EL (cell line): ENCODE measurements at regions not wholly inside any gene's neighbourhood (a gene's known extent, or its start where the extent isn't known, plus 50 kb on each side); places are given as distances from the start of the nearest gene placed in this dataset.

Source experiments
- DNase-seq: peaks from one replicate; pipeline ENCODE4 v3.0.0-alpha.2; 2016

DNA sequence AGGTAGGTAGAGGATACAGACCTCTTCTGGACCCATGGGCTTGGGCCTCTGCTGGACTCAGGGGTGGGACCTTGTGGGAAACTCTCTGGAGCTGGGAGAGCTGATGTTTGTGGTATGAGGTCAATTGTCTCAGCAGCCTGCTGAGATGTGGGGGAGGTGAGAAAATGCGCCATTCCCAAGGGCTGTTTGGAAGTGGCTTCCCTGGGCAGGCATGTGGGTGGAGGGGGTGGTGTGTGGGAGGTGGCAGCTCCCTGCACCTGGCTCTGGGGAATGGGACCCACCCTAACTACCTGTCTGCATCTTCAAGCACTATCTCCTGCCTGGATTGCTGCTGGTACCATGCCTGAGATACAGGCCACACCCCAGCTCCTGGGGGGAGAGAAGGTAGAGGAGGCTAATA, 97.4 kb upstream of the THY1 start:
- no peak for DNase-seq

DNA sequence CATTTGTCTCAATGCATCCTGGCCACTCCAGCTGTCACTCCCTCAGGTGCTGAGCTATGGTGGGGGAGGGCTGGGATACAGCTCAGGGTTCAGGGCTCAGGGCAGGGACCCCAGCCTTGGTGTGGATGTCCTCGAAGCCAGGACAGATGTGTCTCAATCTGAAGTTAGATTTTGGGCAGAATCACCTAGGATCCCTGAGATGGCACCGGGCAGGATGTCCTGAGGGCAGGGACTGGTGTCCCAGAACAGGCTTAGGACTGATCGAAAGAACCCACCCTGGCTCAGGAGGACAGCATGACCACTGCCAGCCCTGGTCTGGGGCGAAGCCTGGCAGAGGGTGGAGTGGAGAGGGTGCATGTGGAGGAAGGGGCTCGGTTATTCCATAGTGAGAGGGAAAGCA, 96.8 kb upstream of the THY1 start:
- DNase-seq, result no peak

DNA sequence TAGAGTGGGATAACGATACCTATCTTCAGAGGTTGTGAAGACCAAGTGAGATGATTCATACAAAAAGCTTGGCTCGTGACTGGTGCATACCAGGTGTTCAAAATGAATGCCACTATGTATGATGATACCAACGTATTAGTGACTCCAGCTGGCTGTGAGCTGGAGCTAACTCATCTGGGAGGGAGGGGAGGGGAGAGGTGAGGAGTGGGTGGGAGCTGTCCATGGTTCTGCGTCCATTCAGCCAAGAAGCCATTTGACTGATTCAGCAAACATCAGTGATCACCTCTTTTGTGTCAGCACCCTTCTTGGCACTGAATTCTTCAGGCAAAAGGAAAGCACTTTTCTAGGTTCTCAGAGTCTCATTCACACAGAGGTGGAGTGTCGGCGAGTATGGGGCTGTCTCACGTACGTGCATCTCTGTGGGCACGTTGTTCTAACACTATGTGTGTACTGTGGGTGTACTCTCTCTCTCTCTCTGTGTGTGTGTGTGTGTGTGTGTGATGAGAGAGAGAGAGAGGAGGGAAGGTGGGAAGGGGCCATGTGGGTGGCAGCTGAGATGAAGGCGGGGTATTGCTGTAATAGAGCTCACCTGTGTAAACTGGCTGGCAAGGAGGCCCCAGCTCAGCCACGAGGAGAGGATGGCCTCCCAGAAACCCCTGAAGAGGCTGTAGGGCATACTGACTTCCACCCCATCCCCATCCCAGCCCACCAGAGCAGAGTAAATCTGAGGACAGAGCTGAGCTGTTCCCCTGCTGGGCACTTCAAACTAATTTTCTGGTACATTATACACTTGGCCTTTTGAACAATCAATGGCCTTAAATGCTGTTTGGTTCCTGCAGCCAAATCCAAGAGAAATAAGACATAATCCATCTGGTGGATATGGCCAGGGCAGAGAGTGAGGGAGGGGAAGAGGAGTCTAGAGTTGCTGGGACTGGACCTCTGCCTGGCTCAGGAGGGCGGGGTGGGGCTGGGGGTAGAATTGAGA, 96.1 kb upstream of the THY1 start:
- DNase-seq, result peak; percentile 21

DNA sequence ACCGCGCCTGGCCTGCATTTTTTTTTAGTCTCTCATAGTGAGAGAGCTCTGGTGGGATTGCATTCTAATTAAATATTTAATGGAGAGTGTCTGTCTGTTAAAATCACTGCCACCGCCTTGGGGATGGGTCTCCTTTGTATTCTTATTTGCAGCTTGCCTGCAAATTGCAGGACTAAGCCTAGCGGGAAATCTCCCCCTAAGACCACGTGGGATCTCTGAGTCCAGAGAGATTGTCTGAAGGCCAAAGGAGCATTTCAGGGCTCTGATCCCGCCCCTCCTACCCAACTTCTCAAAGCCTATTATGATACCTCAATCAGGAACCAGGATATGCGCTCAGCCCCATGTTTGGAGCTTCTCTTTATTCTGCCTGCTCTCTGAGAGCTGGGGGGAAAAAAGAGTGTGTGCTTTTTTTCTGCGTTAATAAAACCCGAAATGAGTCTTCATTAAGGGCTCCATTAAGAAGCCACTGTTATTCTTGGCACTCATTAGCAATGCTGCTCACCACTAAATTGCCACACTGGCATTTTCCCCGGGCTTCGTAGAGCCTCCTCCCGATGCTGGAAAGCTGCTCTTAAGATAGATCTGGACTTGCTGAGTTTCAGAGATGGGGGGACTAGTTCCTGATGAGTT, 92.9 kb upstream of the THY1 start:
- no peak for DNase-seq

DNA sequence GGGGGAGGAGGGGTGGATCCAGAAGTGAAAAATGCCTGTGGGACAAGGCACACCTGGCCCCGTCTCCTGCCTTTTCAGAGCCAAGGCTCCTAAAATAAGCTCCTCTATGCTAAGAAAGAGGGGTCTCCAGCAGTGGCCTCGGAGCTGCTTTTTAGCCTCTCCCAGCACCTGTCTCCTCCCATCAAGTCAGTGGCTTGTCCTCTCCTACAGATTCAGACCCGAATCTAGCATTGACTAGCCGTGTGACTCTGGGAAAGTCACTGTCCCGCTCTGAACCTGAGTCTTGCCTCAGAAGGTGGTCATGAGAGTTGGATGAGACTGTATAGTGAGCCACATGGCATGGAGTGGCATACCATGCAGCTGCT, 90.8 kb upstream of the THY1 start:
- DNase-seq, result no peak

DNA sequence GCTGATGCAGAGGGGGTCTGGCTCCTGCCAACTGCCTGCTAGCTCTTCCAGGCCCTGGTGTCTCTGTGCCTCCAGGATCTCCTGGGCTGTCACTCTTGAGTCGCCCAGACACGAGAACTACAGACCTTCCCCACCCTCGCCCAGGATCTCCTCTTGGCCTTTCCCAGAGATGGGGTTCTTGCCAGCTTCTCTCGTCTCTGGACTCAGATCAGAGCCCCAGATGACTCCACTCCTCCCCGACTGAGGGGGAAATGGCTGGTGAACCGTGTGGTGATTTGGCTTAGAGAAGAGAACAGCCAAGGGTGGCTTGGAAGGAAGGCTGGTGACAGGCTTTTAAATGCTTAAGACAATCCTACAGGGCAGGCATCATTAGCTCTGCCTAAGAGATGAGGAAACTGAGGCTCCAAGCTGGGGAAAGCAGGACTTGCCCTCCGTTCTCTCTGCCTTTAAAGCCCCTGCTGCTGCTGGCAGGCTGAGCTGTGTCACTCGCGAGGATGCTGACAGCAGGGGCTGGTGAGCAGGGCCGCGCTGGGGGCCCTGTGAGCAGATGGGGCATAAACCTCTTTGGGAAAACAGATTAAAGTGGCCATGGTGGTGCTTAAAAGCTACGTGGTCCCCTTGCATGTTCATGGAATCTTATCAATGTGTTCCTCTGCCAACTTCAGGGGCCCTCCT, 90.3 kb upstream of the THY1 start:
- no peak for DNase-seq

DNA sequence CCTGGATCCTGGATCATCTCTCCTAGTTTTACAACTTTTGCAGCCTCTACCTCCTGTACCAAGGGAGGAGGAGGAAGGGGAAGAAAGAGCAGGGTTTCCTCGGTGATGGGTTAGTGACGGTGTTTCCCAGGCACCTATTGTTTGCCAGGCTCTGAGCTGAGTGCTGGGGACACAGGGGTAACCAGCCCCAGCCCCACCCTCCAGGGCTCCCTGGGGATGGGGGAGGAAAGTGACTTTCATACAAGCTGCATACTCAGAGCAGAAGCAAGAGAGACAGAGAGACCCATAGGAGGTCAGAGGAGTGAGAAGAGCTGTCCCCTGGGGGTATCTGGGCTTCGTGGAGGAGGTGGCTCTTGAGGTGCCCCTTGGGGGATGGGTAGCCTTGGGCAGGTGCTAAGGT, 89.4 kb upstream of the THY1 start:
- no peak for DNase-seq

DNA sequence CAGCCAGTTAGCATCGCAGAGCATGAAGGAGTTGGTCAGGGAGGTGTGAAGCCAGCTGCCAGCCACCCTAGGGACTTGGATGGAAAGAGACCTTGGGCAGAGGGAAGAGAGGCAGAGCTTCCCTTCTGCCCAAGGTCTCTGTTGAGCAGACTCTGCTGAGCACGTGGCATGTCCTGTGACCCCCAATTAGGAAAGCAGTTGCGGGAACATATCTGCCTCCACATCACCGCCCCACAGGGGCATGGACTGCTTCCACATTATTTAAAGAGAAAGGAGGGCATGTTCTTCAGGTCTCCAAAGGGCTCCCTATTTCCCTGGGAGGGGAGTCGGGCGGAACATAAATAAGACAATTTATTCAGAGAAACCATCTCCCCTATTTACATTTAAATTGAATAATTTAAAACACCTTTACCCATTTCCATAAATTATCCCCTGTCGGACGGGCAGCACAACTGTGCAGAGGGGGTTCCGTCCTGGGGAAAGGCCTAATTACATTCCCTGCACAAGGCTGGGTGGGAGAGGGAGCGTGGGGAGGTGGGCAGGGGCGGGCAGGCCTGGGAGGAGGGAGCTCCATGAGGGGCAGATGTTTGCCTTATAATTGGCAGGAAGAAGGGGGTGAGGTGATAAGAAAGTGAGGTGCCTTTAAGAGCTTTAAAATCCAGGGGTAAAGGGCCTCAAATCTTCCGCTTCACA, 88.8 kb upstream of the THY1 start:
- no peak for DNase-seq

DNA sequence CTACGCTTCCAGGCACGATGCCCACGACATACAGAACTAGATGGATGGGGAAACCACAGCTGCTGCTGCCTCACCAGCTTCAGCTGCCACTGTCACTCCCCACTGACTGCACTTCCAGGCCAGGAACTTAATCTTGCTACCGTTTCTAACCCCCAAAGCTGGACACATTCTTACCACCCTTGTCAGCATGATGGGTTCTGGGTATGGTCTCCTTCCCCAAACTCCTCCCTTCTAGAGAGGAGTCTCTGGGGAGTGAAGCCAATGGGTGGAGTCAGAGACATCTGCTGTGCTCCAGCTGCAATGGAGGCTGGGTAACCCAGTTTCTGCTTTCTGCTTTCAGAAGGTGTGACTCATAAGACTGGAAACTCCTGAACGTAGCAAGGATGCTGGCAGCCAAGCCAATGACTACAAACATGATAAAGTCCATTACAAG, 87.0 kb upstream of the THY1 start:
- peak; percentile 95 for DNase-seq

DNA sequence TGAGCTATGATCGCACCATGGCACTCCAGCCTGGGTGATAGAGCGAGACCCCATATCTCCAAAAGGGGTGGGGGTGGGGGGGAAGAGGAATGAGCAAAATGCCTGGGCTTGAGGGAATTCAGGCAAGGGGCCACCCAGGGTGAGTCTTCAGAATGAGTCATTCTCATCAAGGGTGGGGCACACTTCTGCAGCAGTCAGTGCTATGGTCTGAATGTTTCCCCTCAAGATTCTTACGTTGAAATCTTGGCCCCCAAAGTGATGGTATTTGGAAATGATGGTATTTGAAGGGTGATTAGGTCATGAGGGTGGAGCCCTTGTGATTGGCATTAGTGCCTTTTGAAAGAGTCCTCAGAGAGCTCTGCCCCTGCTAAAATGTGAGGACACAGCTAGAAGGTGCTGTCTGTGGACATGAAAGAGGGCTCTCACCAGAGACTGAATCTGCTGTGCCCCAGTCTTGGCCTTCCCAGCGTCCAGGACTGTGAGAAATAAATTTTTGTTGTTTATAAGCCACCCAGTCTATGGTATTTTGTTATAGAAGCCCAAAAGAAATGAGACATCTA, 86.4 kb upstream of the THY1 start:
- peak; percentile 79 for DNase-seq

DNA sequence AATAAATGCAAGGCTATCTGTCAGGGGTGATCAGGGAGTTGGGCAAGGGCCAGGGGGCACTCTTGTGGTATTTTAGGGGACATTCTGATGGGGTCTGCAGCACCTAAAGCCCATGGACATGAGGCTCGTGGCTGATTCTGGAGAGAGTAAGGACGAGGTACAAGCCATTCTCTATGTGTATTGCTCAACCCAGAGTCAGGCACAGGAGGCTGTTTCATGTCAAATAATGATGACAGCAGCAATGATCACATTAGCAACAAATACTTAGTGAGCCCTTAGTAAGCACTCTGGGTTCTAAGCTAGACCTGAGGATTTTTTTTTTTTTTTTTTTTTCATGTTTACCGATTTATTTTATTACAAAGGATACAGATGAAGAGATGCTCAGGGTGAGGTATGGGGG, 83.5 kb upstream of the THY1 start:
- no peak for DNase-seq

DNA sequence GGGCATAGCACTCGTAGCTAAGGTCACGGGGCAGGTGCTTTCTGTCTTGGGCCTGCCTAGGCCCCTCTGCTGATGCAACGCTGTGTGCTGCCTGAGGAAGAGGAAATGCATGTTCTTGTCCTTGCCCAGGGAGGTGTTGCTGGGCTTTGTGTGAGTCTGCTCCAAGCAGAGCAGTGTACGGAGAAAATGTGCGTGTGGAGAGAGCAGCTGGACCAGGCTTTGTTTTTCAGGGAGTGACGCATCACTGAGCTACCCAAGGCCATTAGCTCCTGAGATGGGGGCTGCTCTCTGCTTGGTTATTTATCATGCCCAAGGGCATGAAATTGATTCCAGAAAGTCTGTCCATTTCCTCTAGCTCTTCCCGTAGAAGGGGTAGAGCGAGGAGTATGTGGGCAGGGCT, 82.9 kb upstream of the THY1 start:
- peak; percentile 83 for DNase-seq

DNA sequence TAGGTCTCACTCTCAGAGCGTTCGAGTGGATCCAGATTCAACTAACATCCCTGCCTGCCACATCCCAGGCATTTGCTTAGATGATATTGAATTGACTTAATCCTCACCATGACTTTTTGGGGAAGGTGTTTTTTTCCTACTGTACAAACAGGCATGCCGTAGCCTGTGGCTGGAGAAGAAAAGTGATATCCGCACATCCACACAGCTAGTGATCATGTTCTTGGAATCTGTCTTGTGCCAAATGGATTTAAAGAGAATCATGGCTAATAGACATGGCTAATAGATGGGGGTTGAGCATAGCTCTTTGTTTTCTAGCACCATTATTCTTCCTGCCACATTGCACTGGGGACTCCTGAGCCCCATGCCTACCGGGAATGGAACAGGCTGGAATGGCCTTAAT, 82.1 kb upstream of the THY1 start:
- no peak for DNase-seq

DNA sequence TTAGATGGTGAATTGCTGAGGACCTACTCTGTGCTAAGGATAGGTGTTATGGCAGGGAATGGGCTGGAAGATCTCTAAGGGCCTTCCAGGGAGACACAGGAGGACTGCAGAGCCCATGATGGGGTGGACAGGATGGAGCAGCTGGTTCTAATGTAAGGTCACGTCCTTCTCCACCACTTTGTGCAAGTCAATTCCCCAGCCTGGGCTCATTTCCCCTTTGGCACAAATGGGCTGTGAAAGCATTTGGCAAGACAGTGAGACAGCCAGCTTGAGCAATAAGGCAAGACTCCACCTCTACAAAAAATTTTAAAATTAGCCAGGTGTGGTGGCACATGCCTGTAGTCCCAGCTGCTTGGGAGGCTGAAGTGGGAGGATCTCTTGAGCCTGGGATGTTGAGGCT, 81.4 kb upstream of the THY1 start:
- DNase-seq, result no peak

DNA sequence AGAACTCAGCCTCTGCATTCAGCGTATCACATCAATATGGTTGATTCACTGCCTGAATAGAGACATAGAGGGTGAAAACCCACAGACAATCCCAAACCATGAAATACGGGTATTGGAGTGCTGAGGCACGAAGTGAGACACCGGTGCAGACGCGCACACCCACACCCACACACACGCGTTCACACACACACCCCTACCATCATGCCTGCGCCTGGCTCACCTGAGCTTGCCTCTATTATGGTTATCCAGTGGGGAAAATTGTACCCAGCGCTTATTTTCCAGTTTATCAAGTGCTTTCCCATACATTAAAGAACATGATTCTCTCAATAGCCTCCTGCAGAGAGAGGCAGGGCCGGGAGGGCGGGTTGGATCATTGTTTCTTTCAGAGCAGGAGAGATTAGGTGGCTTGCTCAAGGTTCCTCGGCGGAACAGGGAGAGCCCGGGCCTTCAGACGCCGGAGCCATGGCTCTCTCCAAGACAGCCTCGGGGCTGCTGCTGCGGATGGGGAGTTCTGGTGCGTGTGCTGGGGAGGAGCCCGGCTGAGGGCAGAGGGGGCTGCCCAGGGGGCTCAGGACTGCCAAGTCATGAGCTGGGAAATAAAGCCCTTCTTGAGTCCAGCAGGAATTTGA, 78.9 kb upstream of the THY1 start:
- DNase-seq, result no peak

DNA sequence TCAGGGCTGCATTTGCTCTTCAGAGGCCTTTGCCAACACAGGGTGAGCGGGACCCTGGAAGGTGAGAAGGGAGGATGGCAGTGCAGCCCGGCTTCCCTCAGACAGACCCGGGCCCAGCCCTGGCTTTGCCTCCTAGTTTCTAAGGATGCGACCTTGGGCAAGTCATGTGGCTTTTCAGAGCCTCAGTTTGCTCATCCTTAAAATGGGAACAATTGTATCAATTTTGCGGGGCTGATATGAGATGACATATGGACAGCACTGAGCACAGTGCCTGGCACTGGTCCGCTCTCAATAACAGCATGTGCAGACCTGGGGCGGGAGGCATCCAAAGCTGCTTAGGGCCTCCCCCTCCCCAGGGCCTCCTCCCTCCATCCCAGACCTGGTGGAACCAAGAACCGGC, 74.7 kb upstream of the THY1 start:
- no peak for DNase-seq

DNA sequence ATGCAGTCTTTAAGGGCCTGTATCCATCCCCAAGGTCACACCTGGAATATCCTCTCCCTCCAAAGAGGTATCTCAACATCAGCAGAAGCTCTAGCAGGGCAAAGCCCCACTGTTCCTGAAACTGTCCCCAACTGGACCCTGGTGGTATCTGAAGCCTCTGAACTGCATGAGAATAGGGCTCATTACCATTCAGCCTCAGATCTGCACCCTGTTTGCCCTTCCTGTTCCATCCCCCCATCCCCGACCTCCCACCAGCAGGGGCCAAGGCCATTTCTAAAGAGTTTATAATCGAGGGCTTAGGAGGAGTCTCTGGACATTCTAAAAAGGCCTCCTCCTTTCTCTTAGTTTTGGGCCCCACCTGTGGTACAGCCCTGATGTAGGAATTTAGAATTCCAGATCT, 74.0 kb upstream of the THY1 start:
- no peak for DNase-seq

DNA sequence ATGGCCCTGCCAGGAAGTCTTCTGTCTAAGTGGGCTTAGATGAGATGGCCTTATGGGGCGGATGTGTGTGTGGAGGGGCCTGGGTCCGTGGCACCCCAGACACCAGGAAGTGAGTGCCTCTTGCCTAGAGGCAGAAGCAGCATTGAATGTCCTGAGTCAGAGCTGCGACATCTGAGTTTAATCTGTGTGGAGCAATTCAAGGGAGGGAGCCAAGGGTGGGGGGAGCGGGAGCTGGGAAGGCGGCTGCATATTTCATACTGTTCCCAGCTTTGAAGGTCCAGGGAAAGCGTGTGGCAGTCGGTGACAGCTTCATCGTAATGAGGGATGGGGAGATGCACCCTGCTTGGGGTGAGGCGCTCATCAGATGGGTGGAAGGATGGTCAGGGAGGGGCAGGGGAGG, 73.5 kb upstream of the THY1 start:
- DNase-seq, result peak; percentile 58

DNA sequence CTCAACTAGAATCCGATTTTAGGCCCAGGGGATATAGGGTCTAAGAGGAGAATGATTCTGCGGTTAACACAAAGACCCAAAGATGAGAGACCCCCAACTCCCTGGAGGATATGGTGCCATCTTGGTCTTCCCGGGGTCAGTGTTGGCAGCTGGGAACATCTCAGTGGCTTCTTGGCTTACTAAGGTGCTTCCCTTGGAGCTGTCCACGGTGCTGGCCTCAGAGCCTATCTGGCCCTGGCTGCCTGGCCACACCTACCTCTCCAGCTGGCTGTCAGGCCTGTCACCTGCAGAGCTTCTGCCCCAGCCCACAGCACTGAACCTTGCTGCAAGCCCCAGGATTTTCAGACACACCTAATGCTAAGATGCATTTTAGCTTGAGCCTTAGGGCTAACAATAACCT, 70.7 kb upstream of the THY1 start:
- peak; percentile 17 for DNase-seq

DNA sequence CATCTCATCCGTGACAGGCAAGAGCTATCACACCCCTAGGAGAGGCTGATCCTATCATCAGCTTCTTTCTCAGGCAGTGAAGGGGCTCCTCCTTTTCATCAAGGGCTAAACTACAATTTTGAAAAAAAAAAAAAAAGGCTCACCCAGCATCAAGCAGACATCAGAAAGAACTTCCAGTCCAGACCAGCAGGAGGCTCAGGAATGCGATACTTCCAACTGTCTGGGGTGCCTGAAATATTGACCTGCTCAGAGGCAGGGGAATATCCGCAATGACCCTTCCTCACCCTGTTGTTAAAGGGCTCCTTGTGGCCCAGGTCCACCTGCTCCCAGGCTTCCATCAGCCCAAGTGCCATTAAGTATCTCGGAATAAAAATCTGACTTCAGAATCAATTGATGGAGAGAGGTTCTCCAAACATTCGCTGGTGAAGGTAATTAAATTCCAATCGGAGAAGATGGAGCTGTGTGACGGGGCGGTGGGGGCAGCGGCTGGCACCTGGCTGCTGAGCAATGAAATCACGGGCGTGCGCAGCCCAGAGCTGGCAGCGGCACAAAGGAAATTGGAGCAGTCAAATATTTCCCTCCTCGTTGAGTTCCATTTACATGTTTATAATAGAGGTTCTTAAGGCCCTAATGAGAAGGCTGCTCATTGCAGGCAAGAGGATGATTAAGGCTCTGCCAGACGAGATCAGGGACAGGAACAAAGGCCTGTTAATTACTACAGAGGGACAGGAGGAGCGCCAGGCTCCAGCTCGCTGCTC, 69.0 kb upstream of the THY1 start:
- DNase-seq, result peak; percentile 13

DNA sequence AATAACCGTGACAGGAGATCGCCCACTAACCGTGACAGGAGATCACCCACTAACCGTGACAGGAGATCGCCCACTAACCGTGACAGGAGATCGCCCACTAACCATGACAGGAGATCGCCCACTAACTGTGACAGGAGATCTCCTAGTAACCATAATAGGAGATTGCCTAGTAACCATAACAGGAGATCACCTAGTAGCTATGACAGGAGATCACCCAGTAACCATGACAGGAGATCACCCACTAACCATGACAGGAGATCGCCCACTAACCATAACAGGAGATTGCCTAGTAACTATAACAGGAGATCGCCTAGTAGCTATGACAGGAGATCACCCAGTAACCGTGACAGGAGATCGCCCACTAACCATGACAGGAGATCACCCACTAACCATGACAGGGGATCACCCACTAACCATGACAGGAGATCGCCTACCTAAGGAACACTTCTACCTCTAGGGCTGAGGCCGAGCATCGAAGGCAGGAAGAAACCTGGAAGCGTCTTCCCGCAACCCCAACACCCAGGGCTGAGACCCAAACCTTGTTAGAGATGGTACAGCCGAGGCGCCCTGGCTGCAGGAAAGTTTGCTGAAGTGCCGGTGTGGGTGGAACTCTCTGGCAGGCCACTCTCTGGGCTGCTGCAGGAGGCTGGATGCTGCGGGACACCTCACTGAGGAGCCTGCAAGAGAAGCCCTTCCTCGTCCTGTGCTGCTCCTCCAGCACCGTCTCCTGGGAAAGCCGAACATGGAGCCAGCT, 67.5 kb upstream of the THY1 start:
- DNase-seq, result no peak
